Astrocyte of the spinal cord (primary cell): ENCODE measurements at regions not wholly inside any gene's neighbourhood (a gene's known extent, or its start where the extent isn't known, plus 50 kb on each side); places are given as distances from the start of the nearest gene placed in this dataset.

Experiments
- DNase-seq: peaks from one replicate; pipeline ENCODE4 v3.0.0; 2011; ENCODE audit warnings: low read depth, low spot score
- H3K4me3 ChIP-seq: 2 replicates; pipeline ENCODE4 v1.5.1; 2011; ENCODE audit warnings: low read depth, mild to moderate bottlenecking, low read length, moderate library complexity
- CTCF ChIP-seq: IDR thresholded peaks from 2 replicates; pipeline ENCODE4 v1.5.1; 2012; ENCODE audit warnings: low read depth, mild to moderate bottlenecking, low read length, inconsistent platforms
- in situ Hi-C: cut with HindIII; loops from 2 replicates; pipeline ENCODE4 v1.10.0; 2017; ENCODE audit warnings: low sequenced_read_pairs

- in situ Hi-C loops: no loop called here
- no peak for TF ChIP-seq CTCF
- H3K4me3 ChIP-seq: no peak overlapping the region
- DNase-seq: no peak
Measured at GRCh38 chr1:229180161-229180560, 90.8 kb upstream of the RAB4A start.

DNA sequence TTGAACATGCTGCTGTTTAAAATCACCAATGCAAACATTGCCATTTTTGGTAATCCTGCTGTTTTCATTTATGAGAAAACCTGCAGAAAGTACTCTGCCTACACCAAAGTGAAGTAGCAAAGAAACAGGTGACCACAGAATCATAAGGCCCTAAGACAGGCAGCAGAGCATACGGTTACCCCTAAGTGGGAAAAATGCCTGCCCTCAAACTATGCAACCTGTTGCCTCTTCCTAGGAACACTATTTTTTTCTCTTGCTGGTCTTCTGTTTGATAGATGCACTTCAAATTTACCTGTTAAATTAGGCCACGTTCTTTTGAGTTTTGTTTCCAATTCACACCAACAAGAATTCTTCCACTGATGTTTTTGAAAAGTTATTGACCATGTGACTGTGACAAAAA lies 89.5 kb upstream of the RAB4A start:
- DNase-seq: no peak
- in situ Hi-C loops: no loop called here
- H3K4me3 ChIP-seq: no peak overlapping the region
- no peak for TF ChIP-seq CTCF

GRCh38 chr1:229183588-229183987 lies 87.3 kb upstream of the RAB4A start:
- DNase-seq: no peak
- no peak overlapping the region for H3K4me3 ChIP-seq
- in situ Hi-C loops: no loop called here
- TF ChIP-seq CTCF: no peak

- no peak for TF ChIP-seq CTCF
- no peak overlapping the region for H3K4me3 ChIP-seq
- no peak for DNase-seq
- in situ Hi-C loops: no loop called here
Measured at GRCh38 chr1:229184066-229184465, 86.8 kb upstream of the RAB4A start.

- no peak overlapping the region for H3K4me3 ChIP-seq
- in situ Hi-C loops: no loop called here
- no peak for TF ChIP-seq CTCF
- no peak for DNase-seq
Measured at GRCh38 chr1:229185963-229186362, 84.9 kb upstream of the RAB4A start.

GRCh38 chr1:229186373-229187056 lies 84.4 kb upstream of the RAB4A start:
- no peak overlapping the region for H3K4me3 ChIP-seq
- in situ Hi-C loops: no loop called here
- no peak for DNase-seq
- no peak for TF ChIP-seq CTCF
